Endodermal cell (in vitro differentiated cells): ENCODE measurements at regions not wholly inside any gene's neighbourhood (a gene's known extent, or its start where the extent isn't known, plus 50 kb on each side); places are given as distances from the start of the nearest gene placed in this dataset.

Experiments
- DNase-seq: peaks from one replicate; pipeline ENCODE4 v3.0.0-alpha.2; 2017
- H3K27ac ChIP-seq: 2 replicates; pipeline ENCODE4 v1.5.1; 2013; ENCODE audit warnings: mild to moderate bottlenecking, low read depth, low read length, moderate library complexity
- H3K27me3 ChIP-seq: 2 replicates; pipeline ENCODE4 v1.6.1; 2013; ENCODE audit warnings: mild to moderate bottlenecking, low read length, moderate library complexity; ENCODE audit not compliant: insufficient read depth, control insufficient read depth, poor library complexity, severe bottlenecking
- H3K36me3 ChIP-seq: 2 replicates; pipeline ENCODE4 v1.7.0; 2013; ENCODE audit warnings: mild to moderate bottlenecking, low read length, moderate library complexity; ENCODE audit not compliant: control insufficient read depth, insufficient read depth
- H3K4me1 ChIP-seq: one replicate; pipeline ENCODE4 v1.7.0; 2013; ENCODE audit warnings: low read length; ENCODE audit not compliant: control insufficient read depth, insufficient read depth
- H3K4me3 ChIP-seq: 2 replicates; pipeline ENCODE4 v1.5.1; 2013; ENCODE audit warnings: mild to moderate bottlenecking, low read length, moderate library complexity
- H3K9ac ChIP-seq: 2 replicates; pipeline ENCODE4 v1.6.1; 2013; ENCODE audit warnings: mild to moderate bottlenecking, low read length, moderate library complexity; ENCODE audit not compliant: poor library complexity, severe bottlenecking; ENCODE audit errors: extremely low read depth
- H3K9me3 ChIP-seq: 2 replicates; pipeline ENCODE4 v1.6.1; 2013; ENCODE audit warnings: mild to moderate bottlenecking, low read length, moderate library complexity; ENCODE audit not compliant: control insufficient read depth
- H3K27ac Mint-ChIP-seq: 2 replicates; pipeline ENCODE4 v1.8.0; 2020; ENCODE audit warnings: mixed read lengths
- H3K27me3 Mint-ChIP-seq: 2 replicates; pipeline ENCODE4 v1.8.0; 2021; ENCODE audit warnings: mild to moderate bottlenecking, mixed read lengths; ENCODE audit not compliant: insufficient read depth
- H3K36me3 Mint-ChIP-seq: 2 replicates; pipeline ENCODE4 v1.8.0; 2020; ENCODE audit warnings: low read depth, mixed read lengths
- H3K4me1 Mint-ChIP-seq: 2 replicates; pipeline ENCODE4 v1.8.0; 2020; ENCODE audit warnings: mixed read lengths
- H3K4me3 Mint-ChIP-seq: 2 replicates; pipeline ENCODE4 v1.8.0; 2020; ENCODE audit warnings: mild to moderate bottlenecking, moderate library complexity, mixed read lengths
- H3K9me3 Mint-ChIP-seq: 2 replicates; pipeline ENCODE4 v1.8.0; 2020; ENCODE audit warnings: mild to moderate bottlenecking, mixed read lengths
- CTCF ChIP-seq: fragments of 200-600 bp; sonication (generic); conservative IDR thresholded peaks from 2 replicates; pipeline ENCODE4 v1.5.0; 2021; ENCODE audit warnings: antibody characterized with exemption, mild to moderate bottlenecking
- WGBS, 2 experiments: methylation state at CpG; one replicate each; pipeline versions ENCODE4 v1.1.5 to v1.1.7; 2013; ENCODE audit warnings: missing lambda C conversion rate in 2 of 2, mixed read lengths in 1 of 2; ENCODE audit not compliant: insufficient coverage in 1 of 2, insufficient read length in 1 of 2; 5-methylcytosine and 5-hydroxymethylcytosine counted together

- Mint-ChIP-seq H3K27me3 (no peaks in the 10 kb centered on the region), H3K9me3 (peaks cover 2% of the 10 kb centered on the region), H3K4me1 (no peaks in the 10 kb centered on the region), H3K27ac (no peak overlapping the region), H3K4me3 (no peak overlapping the region), H3K36me3 (no peaks in the 10 kb centered on the region)
- H3K27me3 ChIP-seq = no peaks in the 10 kb centered on the region
- no peaks in the 10 kb centered on the region for H3K36me3 ChIP-seq
- H3K9me3 ChIP-seq = no peaks in the 10 kb centered on the region
- H3K27ac ChIP-seq = no peak overlapping the region
- H3K4me3 ChIP-seq = no peak overlapping the region
- H3K9ac ChIP-seq = no peak overlapping the region
- no peak for TF ChIP-seq CTCF
- WGBS, 2 experiments = 88% methylated on average over 3 of the region's 3 CpGs; no CpG with 5 or more reads in 1 of the 2 experiments
- DNase-seq = no peak
- H3K4me1 ChIP-seq = no peaks in the 10 kb centered on the region
Measured at GRCh38 chrX:3407781-3408180, 61.3 kb upstream of the MXRA5 start.

- no peak overlapping the region for H3K4me3 ChIP-seq
- peaks cover 4% of the 10 kb centered on the region for H3K9me3 Mint-ChIP-seq
- H3K36me3 ChIP-seq = no peaks in the 10 kb centered on the region
- H3K9ac ChIP-seq = no peak overlapping the region
- H3K27me3 Mint-ChIP-seq = no peaks in the 10 kb centered on the region
- H3K27me3 ChIP-seq = no peaks in the 10 kb centered on the region
- H3K4me1 Mint-ChIP-seq = no peaks in the 10 kb centered on the region
- no peak for TF ChIP-seq CTCF
- H3K9me3 ChIP-seq = no peaks in the 10 kb centered on the region
- 88 to 90% methylated on average over 1 to 2 of the region's 3 CpGs for WGBS, 2 experiments
- H3K4me1 ChIP-seq = no peaks in the 10 kb centered on the region
- H3K36me3 Mint-ChIP-seq = no peaks in the 10 kb centered on the region
- no peak overlapping the region for H3K27ac Mint-ChIP-seq
- H3K4me3 Mint-ChIP-seq = no peak overlapping the region
- DNase-seq = no peak
- no peak overlapping the region for H3K27ac ChIP-seq
Measured at GRCh38 chrX:3407121-3407520, 60.7 kb upstream of the MXRA5 start.

GRCh38 chrX:3403748-3404147, 57.3 kb upstream of the MXRA5 start:
- DNase-seq = no peak
- TF ChIP-seq CTCF = no peak
- no peaks in the 10 kb centered on the region for H3K36me3 ChIP-seq
- no peak overlapping the region for H3K27ac Mint-ChIP-seq
- H3K4me3 ChIP-seq = no peak overlapping the region
- H3K4me3 Mint-ChIP-seq = no peak overlapping the region
- peaks cover 3% of the 10 kb centered on the region for H3K4me1 Mint-ChIP-seq
- no peak overlapping the region for H3K27ac ChIP-seq
- H3K36me3 Mint-ChIP-seq = no peaks in the 10 kb centered on the region
- no peaks in the 10 kb centered on the region for H3K27me3 Mint-ChIP-seq
- H3K9ac ChIP-seq = no peak overlapping the region
- H3K9me3 Mint-ChIP-seq = peaks cover 4% of the 10 kb centered on the region
- H3K9me3 ChIP-seq = no peaks in the 10 kb centered on the region
- H3K27me3 ChIP-seq = no peaks in the 10 kb centered on the region
- 100% methylated on average over 1 of the region's 1 CpG; no CpG with 5 or more reads in 1 of the 2 experiments for WGBS, 2 experiments
- no peaks in the 10 kb centered on the region for H3K4me1 ChIP-seq
